Neuronal stem cell (in vitro differentiated cells): ENCODE measurements at regions not wholly inside any gene's neighbourhood (a gene's known extent, or its start where the extent isn't known, plus 50 kb on each side); places are given as distances from the start of the nearest gene placed in this dataset.

Source experiments
- DNase-seq: peaks from one replicate; pipeline ENCODE4 v3.0.0-alpha.2; 2013; ENCODE audit warnings: low spot score
- H2AFZ ChIP-seq: one replicate; pipeline ENCODE4 v1.6.1; 2013; ENCODE audit warnings: mild to moderate bottlenecking, low read length, inconsistent platforms
- H2AK5ac ChIP-seq: 2 replicates; pipeline ENCODE4 v1.6.1; 2013; ENCODE audit warnings: low read depth, mild to moderate bottlenecking, inconsistent platforms, low read length, moderate library complexity, mixed read lengths
- H2BK120ac ChIP-seq: 2 replicates; pipeline ENCODE4 v1.6.1; 2013; ENCODE audit warnings: low read depth, mild to moderate bottlenecking, inconsistent platforms, low read length, moderate library complexity, mixed read lengths
- H2BK12ac ChIP-seq: one replicate; pipeline ENCODE4 v1.6.1; 2013; ENCODE audit warnings: low read length, inconsistent platforms
- H2BK15ac ChIP-seq: 2 replicates; pipeline ENCODE4 v1.6.1; 2013; ENCODE audit warnings: mild to moderate bottlenecking, low read length, inconsistent platforms, mixed read lengths
- H2BK5ac ChIP-seq: one replicate; pipeline ENCODE4 v1.6.1; 2013; ENCODE audit warnings: inconsistent platforms, mild to moderate bottlenecking, low read length, moderate library complexity
- H3K14ac ChIP-seq: one replicate; pipeline ENCODE4 v1.6.1; 2013; ENCODE audit warnings: low read length, inconsistent platforms
- H3K18ac ChIP-seq: 2 replicates; pipeline ENCODE4 v1.6.1; 2013; ENCODE audit warnings: low read length, inconsistent platforms
- H3K23ac ChIP-seq: 2 replicates; pipeline ENCODE4 v1.6.1; 2013; ENCODE audit warnings: low read depth, mild to moderate bottlenecking, mixed read lengths, low read length, inconsistent platforms; ENCODE audit not compliant: poor library complexity
- H3K27ac ChIP-seq: replicated peaks from 3 replicates; pipeline ENCODE4 v1.5.1; 2013; ENCODE audit warnings: low read length, inconsistent platforms
- H3K27me3 ChIP-seq, 3 experiments: 2 replicates each; pipeline ENCODE4 v1.6.1; 2013; ENCODE audit warnings: low read length in 3 of 3, mild to moderate bottlenecking in 2 of 3, inconsistent platforms in 1 of 3, low read depth in 1 of 3, mixed read lengths in 1 of 3, moderate library complexity in 1 of 3; ENCODE audit not compliant: control insufficient read depth in 3 of 3, insufficient read depth in 3 of 3
- H3K36me3 ChIP-seq, 2 donors: replicated peaks in 1 of 2; 2 replicates each; pipeline ENCODE4 v1.6.1; 2013; ENCODE audit warnings: low read length in 2 of 2; ENCODE audit not compliant: control insufficient read depth in 2 of 2, insufficient read depth in 2 of 2
- H3K4ac ChIP-seq: 2 replicates; pipeline ENCODE4 v1.6.1; 2013; ENCODE audit warnings: inconsistent platforms, mild to moderate bottlenecking, low read length, moderate library complexity
- H3K4me1 ChIP-seq, 2 donors: 1 replicate in 1 of 2; 2 replicates in 1 of 2; pipeline ENCODE4 v1.6.1; 2013; ENCODE audit warnings: low read length in 2 of 2, low read depth in 1 of 2; ENCODE audit not compliant: control insufficient read depth in 2 of 2, insufficient read depth in 1 of 2
- H3K4me2 ChIP-seq: one replicate; pipeline ENCODE4 v1.6.1; 2013; ENCODE audit warnings: mild to moderate bottlenecking, low read length, inconsistent platforms; ENCODE audit not compliant: insufficient read depth, poor library complexity, severe bottlenecking
- H3K4me3 ChIP-seq, 2 donors: 2 replicates each; pipeline ENCODE4 v1.5.1; 2013; ENCODE audit warnings: low read length in 2 of 2, mild to moderate bottlenecking in 2 of 2, inconsistent platforms in 1 of 2, moderate library complexity in 1 of 2
- H3K79me1 ChIP-seq: one replicate; pipeline ENCODE4 v1.6.1; 2013; ENCODE audit warnings: low read depth, mild to moderate bottlenecking, inconsistent platforms, low read length, moderate library complexity
- H3K9ac ChIP-seq: one replicate; pipeline ENCODE4 v1.6.1; 2013; ENCODE audit warnings: mild to moderate bottlenecking, low read depth, low read length, inconsistent platforms; ENCODE audit not compliant: poor library complexity
- H3K9me3 ChIP-seq, 2 donors: replicated peaks in 1 of 2; 2 replicates each; pipeline versions ENCODE3 to v1.6.1; 2013; ENCODE audit warnings: low read length in 2 of 2, mild to moderate bottlenecking in 2 of 2, inconsistent platforms in 1 of 2, low read depth in 1 of 2, mixed read lengths in 1 of 2, moderate library complexity in 1 of 2; ENCODE audit not compliant: control insufficient read depth in 2 of 2, insufficient read depth in 1 of 2
- H4K8ac ChIP-seq: one replicate; pipeline ENCODE4 v1.6.1; 2013; ENCODE audit warnings: low read depth, mild to moderate bottlenecking, inconsistent platforms, low read length, moderate library complexity
- H4K91ac ChIP-seq: one replicate; pipeline ENCODE4 v1.6.1; 2013; ENCODE audit warnings: low read length, low read depth, mild to moderate bottlenecking, inconsistent platforms; ENCODE audit not compliant: poor library complexity
- WGBS, 2 donors: extraction: QIAGEN DNeasy Blood & Tissue Kit; methylation state at CpG; one replicate each; pipeline ENCODE4 v1.1.7; 2013; ENCODE audit warnings: missing lambda C conversion rate in 2 of 2, mixed read lengths in 1 of 2; ENCODE audit not compliant: insufficient read length in 2 of 2, insufficient replicate concordance in 1 of 2; ENCODE audit errors: extremely low coverage in 2 of 2; 5-methylcytosine and 5-hydroxymethylcytosine counted together

- DNase-seq, result no peak
- Histone ChIP-seq H3K27ac (no peak overlapping the region), H4K91ac (no peak overlapping the region), H3K23ac (no peak overlapping the region), H2AFZ (no peak overlapping the region), H2BK15ac (no peak overlapping the region), H2AK5ac (no peak overlapping the region), H4K8ac (no peak overlapping the region), H2BK120ac (no peak overlapping the region), H3K14ac (no peak overlapping the region), H3K4ac (no peak overlapping the region), H2BK12ac (no peak overlapping the region), H3K9me3 (no peaks in the 10 kb centered on the region), H3K9ac (no peak overlapping the region), H3K79me1 (no peaks in the 10 kb centered on the region), H3K18ac (no peak overlapping the region), H3K4me1 (no peaks in the 10 kb centered on the region), H3K4me3 (no peak overlapping the region), H3K4me2 (no peak overlapping the region), H3K36me3 (no peaks in the 10 kb centered on the region), H2BK5ac (no peak overlapping the region), H3K27me3 (no peaks in the 10 kb centered on the region)
- WGBS, 2 donors, result no CpG with 5 or more reads among the region's 9 CpGs
Measured at GRCh38 chr1:222087221-222087920, 345.5 kb upstream of the DUSP10 start.

GRCh38 chr1:222084996-222085395 lies 343.1 kb upstream of the DUSP10 start:
- Histone ChIP-seq H3K18ac (no peak overlapping the region), H3K4ac (no peak overlapping the region), H2BK5ac (no peak overlapping the region), H3K27me3 (no peaks in the 10 kb centered on the region), H3K36me3 (no peaks in the 10 kb centered on the region), H3K27ac (no peak overlapping the region), H3K14ac (no peak overlapping the region), H3K4me2 (no peak overlapping the region), H2AFZ (no peak overlapping the region), H3K79me1 (no peaks in the 10 kb centered on the region), H4K8ac (no peak overlapping the region), H3K9me3 (no peaks in the 10 kb centered on the region), H2BK15ac (no peak overlapping the region), H4K91ac (no peak overlapping the region), H2BK120ac (no peak overlapping the region), H3K23ac (no peak overlapping the region), H2AK5ac (no peak overlapping the region), H3K9ac (no peak overlapping the region), H3K4me3 (no peak overlapping the region), H3K4me1 (no peaks in the 10 kb centered on the region), H2BK12ac (no peak overlapping the region)
- DNase-seq, result no peak
- WGBS, 2 donors, result no CpG with 5 or more reads among the region's 1 CpG

DNA sequence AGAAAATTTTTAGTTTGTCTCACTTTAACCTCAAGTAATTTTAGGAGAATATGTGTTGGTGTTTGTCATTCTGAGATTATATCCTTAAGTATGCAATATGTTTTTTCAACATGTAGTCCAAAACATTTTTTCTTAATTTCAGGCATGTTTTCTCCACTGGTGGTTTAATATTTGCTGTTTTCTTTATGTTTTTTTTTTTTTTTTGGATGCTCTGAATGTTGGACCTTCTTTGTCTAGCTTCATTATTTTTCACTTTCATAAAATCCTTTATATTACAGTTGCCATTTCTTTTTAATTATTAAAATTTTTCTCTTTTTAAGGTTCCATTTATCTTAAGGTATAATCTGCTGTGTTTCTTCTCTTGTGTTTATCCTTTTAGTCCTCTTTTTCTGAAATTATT lies 342.2 kb upstream of the DUSP10 start:
- Histone ChIP-seq H3K4me2 (no peak overlapping the region), H2BK120ac (no peak overlapping the region), H3K18ac (no peak overlapping the region), H3K27me3 (no peaks in the 10 kb centered on the region), H3K9ac (no peak overlapping the region), H4K8ac (no peak overlapping the region), H2BK5ac (no peak overlapping the region), H3K9me3 (no peaks in the 10 kb centered on the region), H3K4me3 (no peak overlapping the region), H3K23ac (no peak overlapping the region), H3K4me1 (no peaks in the 10 kb centered on the region), H3K36me3 (no peaks in the 10 kb centered on the region), H3K14ac (no peak overlapping the region), H2AK5ac (no peak overlapping the region), H2AFZ (no peak overlapping the region), H2BK12ac (no peak overlapping the region), H3K4ac (no peak overlapping the region), H3K79me1 (no peaks in the 10 kb centered on the region), H2BK15ac (no peak overlapping the region), H4K91ac (no peak overlapping the region), H3K27ac (no peak overlapping the region)
- DNase-seq, result no peak

GRCh38 chr1:222081859-222082258 lies 340.0 kb upstream of the DUSP10 start:
- Histone ChIP-seq H3K4me2 (no peak overlapping the region), H3K23ac (no peak overlapping the region), H2BK15ac (no peak overlapping the region), H3K27ac (no peak overlapping the region), H3K18ac (no peak overlapping the region), H3K36me3 (no peaks in the 10 kb centered on the region), H2BK12ac (no peak overlapping the region), H3K9ac (no peak overlapping the region), H3K4ac (no peak overlapping the region), H3K9me3 (no peaks in the 10 kb centered on the region), H2BK5ac (no peak overlapping the region), H2AFZ (no peak overlapping the region), H2AK5ac (no peak overlapping the region), H2BK120ac (no peak overlapping the region), H3K4me1 (no peaks in the 10 kb centered on the region), H3K14ac (no peak overlapping the region), H4K8ac (no peak overlapping the region), H3K79me1 (no peaks in the 10 kb centered on the region), H3K4me3 (no peak overlapping the region), H3K27me3 (no peaks in the 10 kb centered on the region), H4K91ac (no peak overlapping the region)
- WGBS, 2 donors, result no CpG with 5 or more reads among the region's 3 CpGs
- no peak for DNase-seq
